Lung (tissue), 11 donors: ENCODE measurements at regions not wholly inside any gene's neighbourhood (a gene's known extent, or its start where the extent isn't known, plus 50 kb on each side); places are given as distances from the start of the nearest gene placed in this dataset.

Experiments used
- ATAC-seq: fragments of 200-7000 bp; cut with Tn5 transposase; one replicate; pipeline ENCODE4 v1.9.1; 2020; ENCODE audit warnings: moderate number of reproducible peaks; ENCODE audit not compliant: insufficient read depth, low FRiP score
- DNase-seq, 3 donors: peaks; one replicate each; pipeline ENCODE4 v3.0.0-alpha.2; 2013 to 2017
- H3K27ac ChIP-seq, 2 donors: one replicate each; pipeline ENCODE4 v1.5.1; 2013; ENCODE audit warnings: mild to moderate bottlenecking in 2 of 2, moderate library complexity in 2 of 2, control low read depth in 1 of 2, inconsistent platforms in 1 of 2, low read depth in 1 of 2, low read length in 1 of 2
- H3K27me3 ChIP-seq, 3 donors: one replicate each; pipeline ENCODE4 v1.5.1; 2013; ENCODE audit warnings: low read length in 2 of 3; ENCODE audit not compliant: control insufficient read depth in 3 of 3, insufficient read depth in 3 of 3
- H3K36me3 ChIP-seq, 4 donors: one replicate each; pipeline ENCODE4 v1.5.1; 2013; ENCODE audit warnings: low read length in 4 of 4, mild to moderate bottlenecking in 1 of 4, moderate library complexity in 1 of 4; ENCODE audit not compliant: control insufficient read depth in 4 of 4, insufficient read depth in 4 of 4
- H3K4me1 ChIP-seq, 5 donors: one replicate each; pipeline ENCODE4 v1.5.1; 2013; ENCODE audit warnings: low read length in 5 of 5, mild to moderate bottlenecking in 2 of 5, moderate library complexity in 1 of 5; ENCODE audit not compliant: control insufficient read depth in 5 of 5, insufficient read depth in 5 of 5
- H3K4me3 ChIP-seq: one replicate; pipeline ENCODE4 v1.5.1; 2013; ENCODE audit warnings: mild to moderate bottlenecking, control low read depth, moderate library complexity
- H3K9ac ChIP-seq, 2 donors: one replicate each; pipeline ENCODE4 v1.5.1; 2013; ENCODE audit warnings: low read length in 2 of 2, control low read depth in 1 of 2; ENCODE audit not compliant: insufficient read depth in 1 of 2
- H3K9me3 ChIP-seq, 4 donors: one replicate each; pipeline ENCODE4 v1.5.1; 2013; ENCODE audit warnings: low read length in 3 of 4, mild to moderate bottlenecking in 1 of 4, moderate library complexity in 1 of 4; ENCODE audit not compliant: control insufficient read depth in 4 of 4, insufficient read depth in 3 of 4
- CTCF ChIP-seq: IDR thresholded peaks from 2 replicates; pipeline ENCODE4 v1.5.1; 2012; ENCODE audit warnings: mild to moderate bottlenecking; ENCODE audit errors: control extremely low read depth, extremely low read depth
- WGBS, 2 donors: extraction: QIAGEN DNeasy Blood & Tissue Kit; methylation state at CpG; one replicate each; pipeline ENCODE4 v1.1.7; 2013; 5-methylcytosine and 5-hydroxymethylcytosine counted together
- donor health status: control.
- donor health status: control.
- donor health status: Bipolar disorder and iron deficiency.
- donor health status: healthy.
- donor health status: DM: yes; HTN: yes; CAD: no.

GRCh38 chr6:71523548-71523947 is 234.9 kb downstream of the OGFRL1 start:
- H3K9ac ChIP-seq, result no peak overlapping the region
- H3K9me3 ChIP-seq, result no peaks in the 10 kb centered on the region
- no peaks in the 10 kb centered on the region for H3K36me3 ChIP-seq
- no peak for TF ChIP-seq CTCF
- H3K27me3 ChIP-seq, result no peaks in the 10 kb centered on the region
- H3K4me3 ChIP-seq, result no peak overlapping the region
- no peak overlapping the region for H3K27ac ChIP-seq
- WGBS, 2 donors, result 87 to 95% methylated on average over 3 of the region's 3 CpGs
- no peak for ATAC-seq
- H3K4me1 ChIP-seq, result peaks cover 0 to 7% (median 0%) of the 10 kb centered on the region in 5 donors
- no peak for DNase-seq

DNA sequence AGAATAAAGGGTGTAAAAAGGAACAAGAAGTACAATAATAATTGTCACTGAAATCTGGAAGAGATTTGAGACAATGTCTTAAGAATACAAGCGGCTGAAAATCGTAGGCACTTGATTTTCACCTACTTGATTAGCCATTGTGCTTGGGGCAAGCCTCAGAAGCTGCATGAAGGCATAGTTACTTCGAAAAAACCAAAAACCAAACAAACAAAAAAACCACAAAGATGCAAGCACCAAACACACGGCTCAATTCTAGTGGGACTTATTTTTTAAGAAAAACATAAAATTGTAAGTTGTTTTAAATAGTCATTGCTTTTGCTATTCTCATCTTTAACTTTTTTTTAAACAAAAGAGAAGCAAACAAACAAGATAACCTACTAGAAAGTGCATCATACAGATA is 235.6 kb downstream of the OGFRL1 start:
- Histone ChIP-seq H3K27me3 (no peaks in the 10 kb centered on the region), H3K9me3 (no peaks in the 10 kb centered on the region), H3K9ac (no peak overlapping the region), H3K27ac (no peak overlapping the region), H3K4me3 (no peak overlapping the region), H3K36me3 (no peaks in the 10 kb centered on the region), H3K4me1 (peaks cover 0 to 7% (median 0%) of the 10 kb centered on the region in 5 donors)
- no peak for ATAC-seq
- 78 to 81% methylated on average over 4 of the region's 4 CpGs for WGBS, 2 donors
- DNase-seq, result no peak
- TF ChIP-seq CTCF, result no peak

DNA sequence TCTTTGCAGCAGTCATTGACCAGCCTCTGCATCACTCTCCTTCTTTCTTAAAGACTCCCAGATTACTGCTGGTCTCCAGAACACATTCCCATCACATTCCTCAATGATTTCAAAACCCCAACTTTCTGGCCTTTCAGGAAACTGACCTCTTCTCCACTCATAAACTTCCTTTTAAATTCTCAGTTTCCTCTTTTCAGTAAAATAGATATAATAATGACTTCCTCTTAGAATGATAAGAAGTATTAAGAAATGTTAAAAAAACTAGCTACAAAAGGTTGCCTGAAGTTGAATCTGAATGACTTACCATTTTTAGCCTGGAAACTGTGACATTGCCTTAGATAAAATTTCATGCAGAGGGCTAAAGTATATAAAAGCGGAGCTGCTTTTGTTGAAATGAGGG is 239.3 kb downstream of the OGFRL1 start:
- no peak for TF ChIP-seq CTCF
- no peaks in the 10 kb centered on the region for H3K9me3 ChIP-seq
- DNase-seq, result no peak
- H3K4me3 ChIP-seq, result no peak overlapping the region
- no peak overlapping the region for H3K9ac ChIP-seq
- no peak for ATAC-seq
- H3K27me3 ChIP-seq, result no peaks in the 10 kb centered on the region
- no peak overlapping the region for H3K27ac ChIP-seq
- H3K36me3 ChIP-seq, result no peaks in the 10 kb centered on the region
- 86 to 93% methylated on average over 1 of the region's 1 CpG for WGBS, 2 donors
- H3K4me1 ChIP-seq, result peaks cover 0 to 22% (median 3%) of the 10 kb centered on the region in 5 donors

GRCh38 chr6:71529026-71529425 is 240.4 kb downstream of the OGFRL1 start:
- TF ChIP-seq CTCF, result no peak
- no peak overlapping the region for H3K27ac ChIP-seq
- peaks cover 0 to 22% (median 3%) of the 10 kb centered on the region in 5 donors for H3K4me1 ChIP-seq
- H3K27me3 ChIP-seq, result no peaks in the 10 kb centered on the region
- H3K4me3 ChIP-seq, result no peak overlapping the region
- 65 to 82% methylated on average over 2 of the region's 2 CpGs for WGBS, 2 donors
- no peaks in the 10 kb centered on the region for H3K36me3 ChIP-seq
- DNase-seq (no peak), ATAC-seq (no peak)
- H3K9ac ChIP-seq, result no peak overlapping the region
- no peaks in the 10 kb centered on the region for H3K9me3 ChIP-seq
